ENCODE measurements at regions not wholly inside any gene's neighbourhood (a gene's known extent, or its start where the extent isn't known, plus 50 kb on each side); places are given as distances from the start of the nearest gene placed in this dataset.

DNA sequence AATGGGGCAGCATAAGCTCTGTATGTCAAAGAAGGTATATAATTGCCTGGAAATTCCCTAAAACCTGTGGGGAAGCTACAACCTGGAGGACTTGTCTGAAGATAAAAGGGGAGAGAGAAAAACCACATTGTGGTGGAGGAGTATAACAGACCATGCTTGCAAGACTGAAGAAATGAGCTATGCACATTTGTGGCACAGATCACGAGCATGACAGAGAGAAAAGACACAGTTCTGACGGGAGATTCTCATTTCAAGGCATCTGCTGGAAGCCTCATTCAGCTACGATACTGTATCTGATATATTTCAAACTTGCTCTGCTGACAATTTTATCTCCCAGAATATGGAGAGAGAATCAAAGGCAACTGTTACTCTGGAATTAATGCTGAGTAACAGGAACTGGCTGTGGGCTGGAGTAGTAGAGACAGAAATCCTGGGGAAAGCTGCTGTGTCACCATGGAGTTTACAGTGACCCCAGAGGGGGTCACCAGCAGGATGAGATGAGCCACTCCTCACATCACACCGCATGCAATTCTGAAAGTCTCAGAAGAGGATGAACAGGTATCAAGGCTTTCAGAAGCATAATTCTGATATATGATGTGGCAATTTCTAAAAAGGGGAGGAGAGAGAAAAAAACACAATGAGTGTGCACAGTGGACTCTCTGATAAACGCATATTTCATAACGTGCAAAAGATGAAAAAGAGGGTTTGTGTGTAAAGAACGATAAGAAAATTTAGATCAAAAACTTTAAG lies 528.8 kb downstream of the IRX1 start:
- DNase-seq (ENCODE audit: low spot score): no peak

DNA sequence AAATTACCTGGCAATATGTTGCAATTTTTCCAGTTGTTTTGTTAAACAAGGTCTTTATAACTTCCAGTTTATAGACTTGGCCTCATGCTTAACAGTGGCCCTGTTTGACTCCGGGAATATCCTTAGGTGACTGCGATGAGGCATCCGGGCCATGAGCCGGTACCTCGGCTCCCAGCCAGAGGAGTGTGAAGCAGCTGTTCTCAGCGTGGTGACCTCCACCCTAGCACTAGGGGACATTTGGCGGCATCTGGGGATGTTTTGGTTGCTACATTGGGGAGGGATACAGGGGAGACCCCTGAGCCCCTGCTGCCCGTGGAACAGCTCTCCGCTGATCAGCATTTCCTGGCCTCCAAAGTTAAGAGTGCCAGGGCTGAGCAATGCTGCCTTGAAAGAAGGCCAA lies 533.4 kb downstream of the IRX1 start:
- DNase-seq (ENCODE audit: low spot score): no peak

DNA sequence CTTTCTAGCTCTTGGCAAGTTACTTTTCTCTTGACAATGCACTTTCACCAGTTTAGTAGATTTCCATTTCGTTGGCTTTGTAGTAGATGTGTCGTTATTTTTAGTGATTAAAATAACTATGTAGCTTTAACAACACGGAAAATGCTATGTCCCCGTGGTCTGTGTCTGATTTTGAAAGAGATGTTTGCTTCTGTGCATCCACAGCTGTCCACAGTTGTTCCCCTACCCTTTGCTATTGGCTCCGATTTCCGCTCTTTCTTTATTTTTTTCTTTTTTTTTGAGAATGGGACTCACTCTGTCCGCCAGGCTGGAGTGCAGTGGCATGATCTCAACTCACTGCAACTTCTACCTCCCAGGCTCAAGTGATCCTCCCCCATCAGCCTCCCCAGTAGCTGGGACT lies 533.9 kb downstream of the IRX1 start:
- DNase-seq (ENCODE audit: low spot score): no peak

DNA sequence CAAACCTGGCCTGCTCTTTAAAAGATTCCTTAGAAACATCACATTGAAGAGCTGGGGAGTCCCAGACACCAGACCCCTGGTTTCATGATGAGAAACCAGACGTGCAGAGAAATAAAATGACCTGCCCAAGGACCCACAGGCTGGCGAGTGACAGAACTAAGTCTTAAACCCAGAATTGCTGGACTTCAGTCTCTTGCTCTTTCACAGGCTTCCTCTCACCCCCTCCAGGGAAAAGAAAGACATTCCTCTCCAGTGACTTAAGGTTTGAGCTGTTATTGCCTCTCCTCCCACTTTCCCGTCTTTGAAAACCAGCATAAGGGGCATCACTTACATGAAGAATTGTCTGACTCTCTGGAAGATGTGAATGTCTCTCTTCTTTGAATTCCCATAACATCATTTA lies 535.2 kb downstream of the IRX1 start:
- DNase-seq (ENCODE audit: low spot score): no peak

DNA sequence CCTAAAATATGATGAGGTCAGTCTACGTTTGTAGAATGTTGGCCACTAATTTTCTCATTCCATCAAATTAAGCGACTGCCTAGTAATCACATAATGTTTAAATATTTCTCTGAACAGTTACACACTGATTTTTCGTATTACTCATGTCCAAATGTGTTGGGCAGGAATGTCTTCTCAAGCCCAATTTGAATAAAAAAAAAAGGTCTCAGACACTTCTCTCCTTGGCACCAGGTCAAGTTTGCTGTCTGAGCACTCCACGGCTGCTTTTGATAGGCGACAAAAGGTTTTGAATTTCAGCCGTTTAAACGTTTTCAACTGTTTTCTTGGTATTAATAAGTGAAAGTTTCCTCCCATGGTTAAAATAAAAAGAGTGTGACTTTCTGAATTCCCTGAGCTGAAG lies 542.1 kb downstream of the IRX1 start:
- no peak for DNase-seq (ENCODE audit: low spot score)

DNA sequence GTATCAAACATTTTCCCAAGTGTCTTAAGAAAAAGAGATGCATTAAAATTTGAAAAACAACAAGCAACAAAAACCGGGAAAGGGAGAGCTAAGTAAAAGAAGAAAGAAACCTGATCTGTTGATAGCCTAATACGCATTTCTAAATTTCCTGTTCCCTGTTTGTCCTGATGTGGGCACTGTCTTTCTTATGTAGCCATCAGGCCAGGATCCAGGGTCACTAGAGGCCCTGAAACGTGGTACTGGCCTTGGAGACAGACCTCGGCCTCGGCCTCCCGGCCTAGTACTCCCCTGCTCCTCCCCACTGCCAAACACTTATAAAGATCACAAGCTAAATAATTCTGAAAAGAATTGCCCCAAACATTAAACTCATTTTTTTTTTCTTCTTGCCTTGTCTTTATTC lies 547.2 kb downstream of the IRX1 start:
- no peak for DNase-seq (ENCODE audit: low spot score)

DNA sequence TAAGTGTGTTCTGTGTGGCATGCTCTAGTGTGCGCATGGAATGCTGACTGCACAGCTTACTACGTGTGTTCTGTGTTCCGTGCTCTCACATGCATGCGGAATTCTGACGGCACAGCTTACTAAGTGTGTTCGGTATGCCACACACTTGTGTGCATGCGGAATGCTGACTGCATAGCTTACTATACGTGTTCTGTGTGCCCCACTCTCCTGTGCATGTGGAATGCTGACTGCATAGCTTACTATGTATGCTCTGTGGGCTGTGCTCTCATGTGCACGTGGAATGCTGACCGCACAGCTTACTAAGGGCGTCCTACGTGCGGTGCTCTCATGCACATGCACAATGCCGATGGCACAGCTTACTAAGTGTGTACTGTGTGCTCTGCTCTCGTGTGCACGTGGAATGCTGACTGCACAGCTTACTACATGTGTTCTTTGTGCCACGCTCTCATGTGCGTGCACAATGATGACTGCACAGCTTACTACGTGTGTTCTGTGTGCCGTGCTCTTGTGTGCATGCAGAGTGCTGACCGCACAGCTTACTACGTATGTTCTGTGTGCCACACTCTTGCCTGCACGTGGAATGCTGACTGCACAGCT lies 548.9 kb downstream of the IRX1 start:
- no peak for DNase-seq (ENCODE audit: low spot score)

DNA sequence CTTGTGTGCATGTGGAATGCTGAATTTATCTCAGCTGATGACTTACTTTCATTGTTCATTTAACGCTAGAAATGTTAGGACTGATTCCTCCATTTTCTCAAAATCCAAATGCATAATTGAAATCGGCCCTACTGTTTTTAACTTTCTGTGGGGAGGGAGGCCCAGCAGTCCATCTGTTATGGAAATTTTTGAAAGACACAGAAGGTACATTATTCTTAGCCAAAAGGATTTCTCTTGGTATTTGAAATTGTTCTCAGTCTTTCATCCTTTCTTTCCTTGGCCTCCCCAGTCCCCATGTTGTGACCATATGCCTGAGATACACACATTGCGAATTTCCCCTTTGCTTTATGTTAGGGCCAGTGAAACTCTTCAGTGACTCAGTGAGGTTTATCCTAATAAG lies 549.9 kb downstream of the IRX1 start:
- DNase-seq (ENCODE audit: low spot score): no peak

DNA sequence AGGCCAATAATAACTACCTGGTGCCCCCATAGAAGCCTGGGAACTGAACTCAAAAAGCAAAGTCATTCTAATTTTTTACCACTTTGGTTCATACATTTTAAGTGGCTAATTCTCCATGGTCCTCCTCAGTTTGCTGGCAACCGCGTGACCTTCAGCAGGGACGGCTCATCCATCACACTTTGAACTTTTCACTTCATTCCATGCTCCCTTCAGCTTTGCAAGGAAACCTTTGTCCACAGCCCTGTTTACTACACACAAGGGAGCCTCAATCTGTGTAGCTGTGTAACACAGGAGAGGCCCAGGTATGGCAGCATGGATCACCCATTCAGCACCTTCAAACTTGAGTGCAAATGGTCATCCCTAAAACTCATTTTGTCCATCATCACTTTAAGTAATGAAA lies 552.4 kb downstream of the IRX1 start:
- DNase-seq (ENCODE audit: low spot score): no peak

DNA sequence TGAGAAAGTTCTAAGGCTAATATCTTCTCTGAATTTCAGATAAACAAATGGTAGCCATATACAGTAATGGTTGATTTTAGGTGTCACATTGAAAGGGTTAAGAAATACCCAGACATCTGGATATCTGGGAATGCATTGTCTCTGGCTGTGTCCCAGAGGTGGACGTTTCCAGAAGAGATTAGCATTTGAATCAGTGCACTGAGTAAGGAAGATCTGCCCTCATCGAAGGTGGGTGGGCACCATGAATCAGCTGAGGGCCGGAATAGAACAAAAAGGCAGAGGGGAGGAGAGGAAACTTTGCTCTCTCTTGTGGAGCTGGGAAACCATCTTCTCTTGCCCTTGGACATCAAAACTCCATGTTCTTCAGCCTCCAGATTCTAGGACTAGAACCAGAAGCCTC lies 554.4 kb downstream of the IRX1 start:
- DNase-seq (ENCODE audit: low spot score): no peak

DNA sequence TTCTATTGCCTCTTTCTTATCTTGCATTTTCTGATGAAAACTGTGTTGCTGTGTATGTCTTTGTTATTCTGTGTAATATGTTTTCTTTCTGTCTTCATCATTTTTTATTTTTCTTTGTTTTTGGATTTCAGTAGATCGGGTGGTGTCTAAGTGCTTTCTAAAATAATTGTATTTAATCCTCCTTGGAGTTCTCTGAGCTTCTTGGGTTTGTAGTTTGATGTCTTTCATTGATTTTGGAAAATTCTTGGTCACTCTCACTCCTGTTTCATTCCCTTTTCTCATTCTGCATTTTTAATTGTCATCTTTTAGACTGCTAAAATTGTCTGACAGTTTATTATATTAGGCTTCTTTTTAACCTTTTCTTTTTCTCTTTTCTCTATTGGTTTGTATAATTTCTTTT lies 560.5 kb downstream of the IRX1 start:
- DNase-seq (ENCODE audit: low spot score): no peak

DNA sequence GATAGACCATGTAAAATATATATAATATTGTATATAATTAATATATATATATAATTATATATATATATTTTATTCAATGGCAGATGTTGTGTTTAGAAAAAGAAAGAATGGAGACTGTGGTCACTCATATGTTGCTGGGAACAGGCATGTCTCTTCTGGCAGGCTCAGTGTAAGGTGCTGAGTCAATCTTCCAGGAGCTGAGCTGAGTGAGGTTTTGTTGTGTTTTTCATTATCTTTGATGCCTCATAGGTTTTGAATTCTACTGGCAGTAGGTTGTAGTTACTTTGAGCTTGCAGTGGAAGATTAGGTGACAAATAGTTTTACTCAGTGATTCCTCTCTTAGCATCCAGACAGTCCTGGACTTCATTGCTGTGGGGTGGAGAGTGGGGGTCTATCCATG lies 561.3 kb downstream of the IRX1 start:
- DNase-seq (ENCODE audit: low spot score): no peak

DNA sequence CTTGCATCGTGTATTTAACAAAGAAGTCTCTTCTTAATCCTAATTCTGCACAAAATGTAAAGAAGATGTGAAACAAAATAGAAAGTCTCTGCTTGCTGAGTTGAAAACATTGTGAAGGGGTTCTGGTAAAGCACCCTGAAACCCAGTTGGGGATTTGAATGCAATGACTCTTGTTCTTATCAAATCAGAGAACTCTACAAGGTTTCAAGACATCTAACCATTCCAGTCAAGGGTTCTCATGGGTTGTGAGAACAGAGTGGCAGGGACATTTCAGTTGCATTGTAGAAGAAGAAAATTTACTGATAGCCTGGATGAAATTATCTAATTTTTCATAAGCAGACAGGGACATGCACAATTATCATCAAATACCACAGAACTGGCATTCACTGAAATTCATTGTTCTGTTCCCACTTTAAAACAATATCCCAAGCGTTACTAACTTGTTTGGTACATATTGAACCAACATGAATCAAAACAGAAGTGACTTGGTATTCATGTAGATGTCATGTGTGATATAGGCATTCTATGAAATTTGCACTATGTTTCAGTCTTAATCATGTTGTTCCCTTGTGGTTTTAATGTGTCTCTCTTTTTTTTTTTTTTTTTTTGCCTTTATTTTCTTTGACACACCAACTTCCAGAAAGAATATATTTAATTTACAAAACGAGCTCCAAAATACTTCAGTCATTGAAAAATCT lies 563.3 kb downstream of the IRX1 start:
- no peak for DNase-seq (ENCODE audit: low spot score)

DNA sequence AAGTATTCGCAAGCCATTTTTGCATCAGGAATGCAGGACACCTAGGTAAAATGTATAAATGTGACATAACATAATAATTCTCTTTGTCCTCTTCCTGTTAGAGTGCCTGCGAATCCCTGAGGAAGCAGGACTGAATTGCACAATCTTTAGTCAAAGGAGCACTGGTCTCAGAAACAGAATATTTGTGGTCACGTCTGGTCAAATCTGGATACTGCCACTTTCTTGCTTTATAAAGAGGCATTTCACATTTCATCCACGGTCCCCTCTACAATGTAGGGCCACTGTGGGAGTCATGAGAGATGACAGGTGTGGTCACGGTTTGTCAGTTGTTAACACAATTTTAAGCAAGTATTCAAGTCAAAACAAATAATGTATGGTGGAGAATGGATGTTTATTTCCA lies 564.0 kb downstream of the IRX1 start:
- no peak for DNase-seq (ENCODE audit: low spot score)

DNA sequence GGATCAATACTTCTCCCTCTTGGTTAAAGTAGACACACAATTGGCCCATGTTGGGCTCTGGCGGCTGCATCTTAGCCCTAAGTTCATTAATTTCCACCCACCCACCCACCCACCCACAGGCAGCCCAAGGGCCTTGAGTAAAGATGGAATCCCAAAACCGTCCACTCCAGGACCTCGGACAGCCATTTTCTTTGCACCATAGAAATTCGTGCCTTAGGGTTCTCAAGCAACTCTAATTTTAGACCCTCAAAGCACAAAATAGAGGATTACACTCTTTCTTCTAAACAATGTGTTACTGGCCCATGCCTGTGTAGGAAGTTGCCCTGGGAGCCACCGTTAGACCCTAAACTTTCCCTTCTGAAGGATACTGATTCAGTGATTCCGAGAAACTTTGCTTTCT lies 568.5 kb downstream of the IRX1 start:
- no peak for DNase-seq (ENCODE audit: low spot score)

DNA sequence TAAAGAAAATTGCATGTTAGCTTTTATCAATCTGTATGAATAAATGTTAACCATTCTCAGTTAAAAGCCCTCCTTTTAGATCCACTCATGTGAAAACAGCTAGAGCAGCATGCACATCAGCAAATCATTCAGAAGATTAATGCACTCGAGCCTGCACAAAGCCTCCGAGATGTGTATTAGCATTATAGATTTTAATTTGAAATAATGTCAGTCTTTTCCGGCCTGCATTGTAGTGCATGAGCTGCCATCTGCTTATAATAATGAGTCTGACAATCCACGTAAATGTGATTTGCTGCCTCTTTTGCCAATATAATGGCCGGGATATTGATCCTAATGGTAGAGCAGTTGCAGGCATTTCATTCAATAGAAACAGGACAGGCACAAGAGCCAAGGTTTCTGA lies 585.1 kb downstream of the IRX1 start:
- DNase-seq (ENCODE audit: low spot score): no peak

DNA sequence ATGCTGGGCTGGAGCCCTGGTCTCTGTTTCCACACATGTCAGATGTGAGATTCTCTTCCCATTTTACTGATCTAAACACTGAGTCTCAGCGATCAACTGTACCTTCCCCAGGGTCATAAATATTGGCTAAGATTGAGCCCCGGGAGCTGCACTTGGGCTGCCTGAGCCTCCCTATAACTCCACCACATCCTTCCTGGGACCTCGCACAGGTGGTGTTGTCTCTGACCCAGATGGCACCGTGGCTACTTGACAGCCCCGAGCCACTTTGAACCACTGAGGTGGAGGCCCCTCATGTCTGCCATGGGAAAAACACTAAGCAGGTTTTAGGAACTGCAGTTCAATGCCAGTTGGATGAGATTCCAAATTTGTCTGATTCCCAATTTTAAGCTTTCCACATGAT lies 586.5 kb downstream of the IRX1 start:
- no peak for DNase-seq (ENCODE audit: low spot score)

DNA sequence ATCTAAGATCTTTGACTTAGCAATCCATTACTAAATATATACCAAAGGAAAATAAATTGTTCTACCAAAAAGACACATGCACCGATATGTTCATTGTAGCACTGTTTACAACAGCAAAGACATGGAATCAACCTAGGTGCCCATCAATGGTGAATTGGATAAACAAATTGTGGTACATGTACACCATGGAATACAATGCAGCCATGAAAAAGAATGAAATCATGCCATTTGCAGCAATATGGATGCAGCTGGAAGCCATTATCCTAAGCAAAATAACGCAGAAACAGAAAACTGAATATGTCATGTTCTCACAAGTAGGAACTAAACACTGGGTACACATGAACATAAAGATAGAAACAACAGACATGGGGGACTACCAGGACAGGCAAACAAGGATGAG lies 589.5 kb downstream of the IRX1 start:
- DNase-seq (ENCODE audit: low spot score): no peak

DNA sequence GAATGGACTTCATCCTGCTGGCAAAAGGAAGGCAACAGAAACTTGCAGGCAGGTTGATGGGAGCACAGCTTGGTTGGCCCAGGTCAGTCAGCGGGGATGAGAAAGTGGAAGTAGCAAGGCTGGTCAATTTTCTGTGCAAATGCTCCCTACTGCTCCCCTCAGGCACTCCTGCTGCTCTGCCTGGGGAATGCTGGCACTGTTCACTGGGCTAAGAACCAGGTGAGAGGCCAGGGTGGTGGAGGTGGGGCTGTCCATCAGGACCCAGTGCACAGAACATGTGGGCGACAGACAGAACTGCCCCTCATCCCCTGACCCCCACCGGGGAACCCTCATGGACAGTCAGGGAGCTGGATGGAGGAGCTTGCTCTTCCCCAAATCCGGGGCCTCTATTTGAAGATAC lies 593.1 kb downstream of the IRX1 start:
- no peak for DNase-seq (ENCODE audit: low spot score)

DNA sequence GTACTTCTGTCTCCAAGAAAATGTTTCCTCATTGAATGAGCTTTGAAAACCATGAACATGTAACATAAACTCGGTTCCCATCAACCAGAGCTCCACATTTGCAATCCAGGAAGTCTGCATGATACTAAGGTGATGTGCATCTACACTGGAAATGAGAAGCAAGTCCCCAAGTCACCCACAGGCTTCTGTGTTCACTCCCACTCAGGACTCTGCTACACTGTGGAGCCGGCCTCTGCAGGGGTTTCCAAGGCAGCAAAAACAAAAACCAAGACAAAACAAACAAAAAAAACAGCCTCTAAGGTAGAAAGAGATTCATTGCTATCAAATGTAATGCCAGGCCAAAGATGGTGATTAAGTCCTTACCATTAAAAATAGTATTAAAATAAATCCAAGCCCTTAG lies 593.7 kb downstream of the IRX1 start:
- no peak for DNase-seq (ENCODE audit: low spot score)

DNA sequence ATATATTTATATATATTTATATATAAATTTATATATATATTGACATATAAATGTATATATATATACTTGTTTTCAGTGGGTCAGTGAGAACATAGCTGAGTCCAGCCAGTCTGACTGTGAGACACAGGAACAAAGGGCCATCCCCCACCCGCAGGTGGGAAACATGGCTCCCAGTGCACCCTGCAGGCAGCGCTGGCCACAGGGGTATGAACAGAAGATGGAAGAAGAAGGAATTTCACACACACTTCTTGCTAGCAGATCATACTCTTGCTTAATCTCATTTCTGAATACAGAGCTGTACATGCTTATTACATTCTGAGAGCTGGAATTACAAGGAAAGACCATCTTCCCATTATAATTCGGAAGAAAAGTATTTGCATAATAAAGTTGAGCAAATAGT lies 595.4 kb downstream of the IRX1 start:
- no peak for DNase-seq (ENCODE audit: low spot score)

DNA sequence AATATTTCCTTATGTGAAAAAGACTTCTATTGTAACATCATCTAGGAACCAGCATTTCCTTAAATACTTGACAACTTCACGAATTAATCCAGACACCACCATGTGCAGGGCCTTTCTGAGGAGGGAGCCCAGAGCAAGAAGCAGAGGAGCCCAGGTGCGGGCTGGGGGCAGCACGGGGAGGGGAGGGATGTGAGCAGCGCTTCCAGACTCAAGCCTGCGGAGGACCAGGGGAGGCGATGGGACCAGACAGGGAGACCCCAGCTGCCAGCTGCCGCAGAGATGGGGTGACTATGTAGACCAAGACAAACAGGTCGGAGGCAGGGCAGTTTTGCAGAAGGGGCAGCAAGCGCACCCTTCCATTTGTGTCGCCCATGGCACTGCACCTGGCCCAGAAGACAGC lies 596.1 kb downstream of the IRX1 start:
- no peak for DNase-seq (ENCODE audit: low spot score)

DNA sequence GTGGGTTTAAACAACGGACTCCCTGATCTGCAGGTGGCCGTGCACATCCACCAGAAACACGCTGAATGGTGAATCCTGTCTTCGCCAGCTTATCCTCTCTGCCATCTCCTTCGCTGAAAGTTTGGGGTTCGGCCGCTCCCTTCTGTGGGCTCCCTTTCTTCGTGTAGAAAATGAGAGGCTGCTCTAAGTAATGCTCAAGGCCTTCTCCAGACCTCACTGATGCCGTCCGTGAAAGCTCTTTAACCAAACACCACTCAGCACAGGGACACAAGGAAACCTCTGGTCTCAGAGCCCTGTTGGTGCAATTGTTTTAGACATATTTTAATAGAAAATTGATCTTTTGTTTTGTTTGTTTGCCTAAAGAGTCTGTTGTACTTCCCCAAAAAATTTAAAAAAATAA lies 596.5 kb downstream of the IRX1 start:
- no peak for DNase-seq (ENCODE audit: low spot score)

DNA sequence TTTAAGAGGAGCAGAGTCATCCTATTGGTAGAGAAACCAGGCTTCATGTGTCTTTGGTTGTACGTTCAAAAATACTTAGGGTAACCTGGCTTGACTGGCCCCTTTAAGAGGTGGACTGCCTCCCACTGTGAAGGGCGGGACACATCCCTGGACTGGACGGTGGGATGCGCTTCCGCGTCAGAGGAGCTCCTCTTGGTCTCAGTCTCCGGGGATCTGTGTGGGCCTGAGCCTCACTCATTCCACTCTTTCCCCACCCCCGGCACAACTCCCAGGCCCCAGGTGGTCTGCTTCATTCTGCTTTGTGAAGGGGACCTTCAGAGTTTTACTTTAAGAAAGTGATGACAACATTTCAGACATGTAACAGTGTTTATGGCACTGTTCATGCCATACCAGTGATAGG lies 601.1 kb downstream of the IRX1 start:
- DNase-seq (ENCODE audit: low spot score): no peak

Measured in D341Med (cell line).